Sigmoid colon (tissue), 6 donors: ENCODE measurements at regions not wholly inside any gene's neighbourhood (a gene's known extent, or its start where the extent isn't known, plus 50 kb on each side); places are given as distances from the start of the nearest gene placed in this dataset.

Experiments used
- DNase-seq: peaks from one replicate; pipeline ENCODE4 v3.0.0-alpha.2; 2019
- H3K27ac ChIP-seq, 4 donors: fragments of 200-600 bp; sonication (generic); one replicate each; pipeline ENCODE4 v1.5.1; 2016 to 2019; ENCODE audit warnings: mild to moderate bottlenecking in 1 of 4
- H3K27me3 ChIP-seq, 3 donors: fragments of 200-600 bp; sonication (generic); one replicate each; pipeline ENCODE4 v1.5.1; 2019; ENCODE audit warnings: mild to moderate bottlenecking in 1 of 3
- H3K36me3 ChIP-seq, 4 donors: fragments of 200-600 bp; sonication (generic); one replicate each; pipeline ENCODE4 v1.5.1; 2016 to 2019
- H3K4me1 ChIP-seq, 4 donors: fragments of 200-600 bp; sonication (generic); one replicate each; pipeline ENCODE4 v1.5.1; 2017 to 2019
- H3K4me3 ChIP-seq, 4 donors: fragments of 200-600 bp; sonication (generic); one replicate each; pipeline ENCODE4 v1.5.1; 2017 to 2019; ENCODE audit warnings: mild to moderate bottlenecking in 2 of 4, moderate library complexity in 1 of 4
- H3K9me3 ChIP-seq, 4 donors: fragments of 200-600 bp in 3 of 4; sonication (generic) in 3 of 4; one replicate each; pipeline versions ENCODE4 v1.5.1 to v1.6.1; 2013 to 2019
- CTCF ChIP-seq, 4 experiments: fragments of 450-650 bp in 3 of 4; fragments of 200-600 bp in 1 of 4; IDR thresholded peaks; one replicate each; pipeline ENCODE4 v1.5.1; 2016 to 2019; ENCODE audit warnings: antibody characterized with exemption in 4 of 4, mild to moderate bottlenecking in 3 of 4, moderate library complexity in 2 of 4
- EP300 ChIP-seq, 4 donors: sonication (generic); formaldehyde crosslinking; IDR thresholded peaks; one replicate each; pipeline ENCODE4 v1.6.1; 2017; ENCODE audit warnings: antibody characterized with exemption in 4 of 4
- POLR2A ChIP-seq, 2 donors: fragments of 450-650 bp; IDR thresholded peaks; one replicate each; pipeline ENCODE4 v1.6.1; 2016; ENCODE audit warnings: antibody characterized with exemption in 2 of 2, mild to moderate bottlenecking in 2 of 2, moderate library complexity in 2 of 2
- POLR2AphosphoS5 ChIP-seq, 4 donors: sonication (generic); formaldehyde crosslinking; IDR thresholded peaks; one replicate each; pipeline ENCODE4 v1.6.1; 2017; ENCODE audit warnings: antibody characterized with exemption in 4 of 4
- WGBS, 2 donors: extraction: QIAGEN DNeasy Blood & Tissue Kit; methylation state at CpG; one replicate each; pipeline ENCODE4 v1.1.7; 2013; 5-methylcytosine and 5-hydroxymethylcytosine counted together
- intact Hi-C: fragments of 100-400 bp; cut with DNase I; formaldehyde crosslinking; loops from one replicate; pipeline ENCODE4 v1.15.1; 2023
- donor health status: healthy with polysubstance abuse.
- donor health status: healthy.

- WGBS, 2 donors, result 83 to 86% methylated on average over 3 of the region's 3 CpGs
- intact Hi-C loops, result no loop called here
These were observed 114.6 kb upstream of the C11orf87 start for GRCh38 chr11:109307366-109307765.

GRCh38 chr11:109308551-109308950 is 113.4 kb upstream of the C11orf87 start:
- Histone ChIP-seq H3K36me3 (no peaks in the 10 kb centered on the region), H3K27ac (no peak overlapping the region), H3K4me1 (no peaks in the 10 kb centered on the region), H3K4me3 (no peak overlapping the region), H3K27me3 (no peaks in the 10 kb centered on the region), H3K9me3 (no peaks in the 10 kb centered on the region)
- WGBS, 2 donors, result 71 to 83% methylated on average over 3 of the region's 3 CpGs
- intact Hi-C loops, result no loop called here
- TF ChIP-seq POLR2A (IDR thresholded peaks at IDR 0.05), result no peak
- no peak for TF ChIP-seq POLR2AphosphoS5 (IDR thresholded peaks at IDR 0.05)
- TF ChIP-seq CTCF (IDR thresholded peaks at IDR 0.05), result no peak
- no peak for TF ChIP-seq EP300 (IDR thresholded peaks at IDR 0.05)
- DNase-seq, result no peak

More at GRCh38 chr11:109307366-109307765, 114.6 kb upstream of the C11orf87 start:
- Histone ChIP-seq H3K27me3 (no peaks in the 10 kb centered on the region), H3K9me3 (no peaks in the 10 kb centered on the region), H3K4me1 (no peaks in the 10 kb centered on the region), H3K27ac (no peak overlapping the region), H3K4me3 (no peak overlapping the region), H3K36me3 (no peaks in the 10 kb centered on the region)
- TF ChIP-seq POLR2AphosphoS5 (IDR thresholded peaks at IDR 0.05), result no peak
- no peak for TF ChIP-seq EP300 (IDR thresholded peaks at IDR 0.05)
- no peak for TF ChIP-seq CTCF (IDR thresholded peaks at IDR 0.05)
- TF ChIP-seq POLR2A (IDR thresholded peaks at IDR 0.05), result no peak
- no peak for DNase-seq

GRCh38 chr11:109309153-109309552 is 112.8 kb upstream of the C11orf87 start:
- intact Hi-C loops, result no loop called here
- Histone ChIP-seq H3K27me3 (no peaks in the 10 kb centered on the region), H3K4me3 (no peak overlapping the region), H3K36me3 (no peaks in the 10 kb centered on the region), H3K27ac (no peak overlapping the region), H3K9me3 (no peaks in the 10 kb centered on the region), H3K4me1 (no peaks in the 10 kb centered on the region)
- TF ChIP-seq EP300 (IDR thresholded peaks at IDR 0.05) (no peak), POLR2AphosphoS5 (IDR thresholded peaks at IDR 0.05) (no peak), POLR2A (IDR thresholded peaks at IDR 0.05) (no peak), CTCF (IDR thresholded peaks at IDR 0.05) (no peak)
- 62 to 66% methylated on average over 1 of the region's 1 CpG for WGBS, 2 donors
- DNase-seq, result no peak

- H3K9me3 ChIP-seq, result no peaks in the 10 kb centered on the region
- no peaks in the 10 kb centered on the region for H3K36me3 ChIP-seq
- WGBS, 2 donors, result 89 to 94% methylated on average over 1 of the region's 1 CpG
- DNase-seq, result no peak
- intact Hi-C loops, result no loop called here
- no peaks in the 10 kb centered on the region for H3K4me1 ChIP-seq
- TF ChIP-seq CTCF (IDR thresholded peaks at IDR 0.05) (no peak), POLR2AphosphoS5 (IDR thresholded peaks at IDR 0.05) (no peak), EP300 (IDR thresholded peaks at IDR 0.05) (no peak), POLR2A (IDR thresholded peaks at IDR 0.05) (no peak)
- H3K27ac ChIP-seq, result no peak overlapping the region
- H3K27me3 ChIP-seq, result no peaks in the 10 kb centered on the region
- no peak overlapping the region for H3K4me3 ChIP-seq
These were observed 104.3 kb upstream of the C11orf87 start for GRCh38 chr11:109317726-109318125.

GRCh38 chr11:109320595-109320994 is 101.4 kb upstream of the C11orf87 start:
- Histone ChIP-seq H3K4me3 (no peak overlapping the region), H3K27ac (no peak overlapping the region), H3K36me3 (no peaks in the 10 kb centered on the region), H3K27me3 (no peaks in the 10 kb centered on the region), H3K9me3 (no peaks in the 10 kb centered on the region), H3K4me1 (no peaks in the 10 kb centered on the region)
- intact Hi-C loops, result no loop called here
- WGBS, 2 donors, result 70 to 77% methylated on average over 1 of the region's 1 CpG
- TF ChIP-seq EP300 (IDR thresholded peaks at IDR 0.05) (no peak), CTCF (IDR thresholded peaks at IDR 0.05) (no peak), POLR2AphosphoS5 (IDR thresholded peaks at IDR 0.05) (no peak), POLR2A (IDR thresholded peaks at IDR 0.05) (no peak)
- DNase-seq, result no peak
